Neural crest cell (in vitro differentiated cells): ENCODE measurements at regions not wholly inside any gene's neighbourhood (a gene's known extent, or its start where the extent isn't known, plus 50 kb on each side); places are given as distances from the start of the nearest gene placed in this dataset.
A peak's percentile ranks its signal among the peaks of the same experiment; 100 is the strongest.

Experiments used
- DNase-seq: peaks from one replicate; pipeline ENCODE4 v3.0.0; 2021; ENCODE audit warnings: low read depth, mixed read lengths, low spot score
- H3K27ac Mint-ChIP-seq: one replicate; pipeline ENCODE4 v1.8.0; 2021; ENCODE audit warnings: mild to moderate bottlenecking, mixed read lengths; ENCODE audit not compliant: unreplicated experiment
- H3K27me3 Mint-ChIP-seq: 2 replicates; pipeline ENCODE4 v1.8.0; 2021; ENCODE audit warnings: low read depth, mild to moderate bottlenecking, mixed read lengths
- H3K36me3 Mint-ChIP-seq: 2 replicates; pipeline ENCODE4 v1.8.0; 2021; ENCODE audit warnings: low read depth, mild to moderate bottlenecking, mixed read lengths
- H3K4me1 Mint-ChIP-seq: 2 replicates; pipeline ENCODE4 v1.8.0; 2021; ENCODE audit warnings: mixed read lengths
- H3K4me3 Mint-ChIP-seq: one replicate; pipeline ENCODE4 v1.8.0; 2021; ENCODE audit warnings: mild to moderate bottlenecking, mixed read lengths
- H3K9me3 Mint-ChIP-seq: 2 replicates; pipeline ENCODE4 v1.8.0; 2021; ENCODE audit warnings: mixed read lengths
- CTCF ChIP-seq: fragments of 200-600 bp; sonication (generic); conservative IDR thresholded peaks from 2 replicates; pipeline ENCODE4 v1.5.0; 2021; ENCODE audit warnings: antibody characterized with exemption, mild to moderate bottlenecking

DNA sequence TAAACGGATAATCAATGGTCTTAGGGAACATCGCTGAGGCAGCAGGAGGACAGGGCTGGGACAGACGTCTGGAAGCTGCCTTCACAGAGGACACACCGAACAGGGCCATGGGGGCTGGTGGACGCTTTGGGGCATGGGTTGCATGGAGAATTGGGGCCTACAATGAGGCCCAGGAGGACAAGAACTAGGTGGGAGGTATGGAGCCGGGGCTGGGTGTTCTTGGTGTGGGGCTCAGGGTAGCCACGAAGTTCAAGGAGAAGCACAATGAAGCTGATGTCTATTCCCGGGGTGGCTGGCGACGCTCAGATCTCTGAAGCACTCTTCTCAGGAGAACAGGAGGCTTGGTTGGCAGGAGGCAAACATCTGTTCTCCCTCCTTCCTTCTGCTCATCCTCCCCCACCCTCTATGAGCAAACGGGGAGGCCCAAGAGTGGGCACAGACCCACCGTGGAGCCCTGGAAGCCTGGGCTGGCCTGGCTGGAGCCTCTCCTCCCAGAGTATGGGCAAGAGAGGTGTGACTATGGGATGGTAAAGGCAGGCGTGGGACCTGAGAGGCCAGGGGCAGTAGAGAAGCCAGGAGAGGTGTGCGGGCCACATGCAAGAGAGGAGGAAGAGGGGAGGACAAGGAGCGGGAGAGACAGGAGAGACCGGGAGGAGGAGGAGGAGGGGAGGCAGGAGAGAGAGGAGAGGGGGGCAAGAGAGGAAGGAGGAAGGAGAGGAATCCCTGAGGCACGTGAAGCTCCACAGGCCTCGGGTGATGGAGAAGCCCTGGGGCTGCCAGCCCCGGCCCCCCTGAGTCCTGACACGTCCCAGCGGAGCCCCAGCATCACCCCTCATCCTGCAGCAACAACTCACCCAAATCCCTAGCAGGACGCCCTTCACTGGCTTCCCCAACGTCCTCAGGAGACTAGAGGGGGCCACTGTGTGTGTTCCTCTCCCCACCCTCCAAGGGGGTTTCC lies 159.1 kb downstream of the OLFM1 start:
- H3K27me3 Mint-ChIP-seq = peaks cover 2% of the 10 kb centered on the region
- H3K4me3 Mint-ChIP-seq = no peak overlapping the region
- no peaks in the 10 kb centered on the region for H3K9me3 Mint-ChIP-seq
- no peaks in the 10 kb centered on the region for H3K36me3 Mint-ChIP-seq
- DNase-seq = no peak
- peaks cover 3% of the 10 kb centered on the region for H3K4me1 Mint-ChIP-seq
- H3K27ac Mint-ChIP-seq = peak overlapping the region; percentile 27
- no peak for TF ChIP-seq CTCF

- no peak for DNase-seq
- H3K4me3 Mint-ChIP-seq = no peak overlapping the region
- peaks cover 3% of the 10 kb centered on the region for H3K4me1 Mint-ChIP-seq
- no peaks in the 10 kb centered on the region for H3K36me3 Mint-ChIP-seq
- no peak overlapping the region for H3K27ac Mint-ChIP-seq
- peaks cover 2% of the 10 kb centered on the region for H3K27me3 Mint-ChIP-seq
- H3K9me3 Mint-ChIP-seq = no peaks in the 10 kb centered on the region
- TF ChIP-seq CTCF = no peak
Observed at GRCh38 chr9:135247227-135247930, 159.9 kb downstream of the OLFM1 start.

DNA sequence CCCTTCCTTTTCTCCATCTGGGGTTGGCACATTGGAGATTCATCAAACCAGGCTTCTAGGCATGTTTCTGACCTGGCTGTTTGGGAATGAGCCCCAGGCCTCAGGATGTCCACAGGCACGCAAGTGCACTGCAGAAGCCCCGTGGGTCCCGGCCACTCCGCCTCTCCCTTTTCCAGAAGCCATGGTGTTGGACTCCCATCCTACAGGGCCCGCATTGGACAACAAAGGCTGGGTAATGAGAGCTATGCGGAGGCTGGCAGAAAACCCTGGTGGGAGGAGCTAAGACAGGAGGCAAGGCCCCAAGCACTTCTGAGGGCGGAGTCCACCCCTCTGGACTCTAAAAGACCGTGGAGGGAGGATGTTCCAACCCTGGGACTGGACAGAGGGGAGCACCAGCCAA lies 160.6 kb downstream of the OLFM1 start:
- no peak overlapping the region for H3K4me3 Mint-ChIP-seq
- peaks cover 4% of the 10 kb centered on the region for H3K27me3 Mint-ChIP-seq
- no peaks in the 10 kb centered on the region for H3K9me3 Mint-ChIP-seq
- TF ChIP-seq CTCF = no peak
- no peak for DNase-seq
- H3K36me3 Mint-ChIP-seq = no peaks in the 10 kb centered on the region
- H3K27ac Mint-ChIP-seq = no peak overlapping the region
- peaks cover 7% of the 10 kb centered on the region for H3K4me1 Mint-ChIP-seq

DNA sequence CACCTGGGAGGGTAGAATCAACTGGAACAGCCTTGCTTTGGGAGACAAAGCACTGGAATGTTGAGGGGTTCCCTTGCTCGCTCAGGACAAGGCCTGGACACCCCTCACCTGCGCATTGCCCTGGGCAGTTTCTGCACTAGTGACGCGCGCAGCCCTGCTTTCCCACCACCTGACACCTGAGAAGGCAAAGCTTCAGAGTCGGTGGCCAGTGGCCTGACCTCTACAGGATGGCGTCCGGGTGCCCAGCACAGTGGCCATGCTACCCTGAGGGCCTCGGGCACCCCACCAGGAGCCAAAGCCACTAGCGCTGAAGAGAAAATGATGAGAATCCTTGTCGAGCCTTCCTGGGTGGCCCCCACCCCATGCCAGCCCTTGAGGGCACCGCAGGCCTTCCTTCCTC lies 161.3 kb downstream of the OLFM1 start:
- H3K4me3 Mint-ChIP-seq = no peak overlapping the region
- no peak overlapping the region for H3K27ac Mint-ChIP-seq
- no peaks in the 10 kb centered on the region for H3K9me3 Mint-ChIP-seq
- H3K4me1 Mint-ChIP-seq = peaks cover 7% of the 10 kb centered on the region
- no peaks in the 10 kb centered on the region for H3K36me3 Mint-ChIP-seq
- H3K27me3 Mint-ChIP-seq = peaks cover 4% of the 10 kb centered on the region
- no peak for TF ChIP-seq CTCF
- no peak for DNase-seq

- no peak overlapping the region for H3K4me3 Mint-ChIP-seq
- TF ChIP-seq CTCF = no peak
- H3K27ac Mint-ChIP-seq = no peak overlapping the region
- no peak for DNase-seq
- peaks cover 4% of the 10 kb centered on the region for H3K27me3 Mint-ChIP-seq
- no peaks in the 10 kb centered on the region for H3K36me3 Mint-ChIP-seq
- H3K4me1 Mint-ChIP-seq = peaks cover 7% of the 10 kb centered on the region
- H3K9me3 Mint-ChIP-seq = no peaks in the 10 kb centered on the region
Observed at GRCh38 chr9:135249191-135249590, 161.7 kb downstream of the OLFM1 start.
